Peyer's patch (tissue), 4 donors: ENCODE measurements at regions not wholly inside any gene's neighbourhood (a gene's known extent, or its start where the extent isn't known, plus 50 kb on each side); places are given as distances from the start of the nearest gene placed in this dataset.

Experiments
- DNase-seq, 3 donors: peaks; one replicate each; pipeline ENCODE4 v3.0.0-alpha.2; 2017 to 2019
- H3K27ac ChIP-seq, 4 donors: fragments of 200-600 bp; sonication (generic); one replicate each; pipeline ENCODE4 v1.5.1; 2016 to 2019
- H3K27me3 ChIP-seq, 2 donors: fragments of 200-600 bp; sonication (generic); one replicate each; pipeline ENCODE4 v1.5.1; 2019
- H3K36me3 ChIP-seq, 3 donors: fragments of 200-600 bp; sonication (generic); one replicate each; pipeline ENCODE4 v1.5.1; 2016 to 2019
- H3K4me1 ChIP-seq, 4 donors: fragments of 200-600 bp; sonication (generic); one replicate each; pipeline ENCODE4 v1.5.1; 2016 to 2019
- H3K4me3 ChIP-seq, 4 donors: fragments of 200-600 bp; sonication (generic); 1 replicate in 3 of 4; 2 replicates in 1 of 4; pipeline ENCODE4 v1.5.1; 2016 to 2019; ENCODE audit warnings: mild to moderate bottlenecking in 1 of 4
- H3K9me3 ChIP-seq, 4 donors: fragments of 200-600 bp; sonication (generic); one replicate each; pipeline ENCODE4 v1.5.1; 2016 to 2019; ENCODE audit warnings: mild to moderate bottlenecking in 1 of 4
- POLR2A ChIP-seq, 2 donors: fragments of 450-650 bp; IDR thresholded peaks; one replicate each; pipeline ENCODE4 v1.5.1; 2017; ENCODE audit warnings: antibody characterized with exemption in 2 of 2, mild to moderate bottlenecking in 2 of 2, moderate library complexity in 2 of 2
- TF ChIP-seq, protein P1 (sequence below), 6 experiments: fragments of 450-650 bp in 4 of 6; fragments of 200-600 bp in 2 of 6; sonication (generic) in 1 of 6; IDR thresholded peaks; one replicate each; pipeline ENCODE4 v1.5.1; 2017 to 2019; ENCODE audit warnings: antibody characterized with exemption in 6 of 6, mild to moderate bottlenecking in 3 of 6, moderate library complexity in 1 of 6

DNA sequence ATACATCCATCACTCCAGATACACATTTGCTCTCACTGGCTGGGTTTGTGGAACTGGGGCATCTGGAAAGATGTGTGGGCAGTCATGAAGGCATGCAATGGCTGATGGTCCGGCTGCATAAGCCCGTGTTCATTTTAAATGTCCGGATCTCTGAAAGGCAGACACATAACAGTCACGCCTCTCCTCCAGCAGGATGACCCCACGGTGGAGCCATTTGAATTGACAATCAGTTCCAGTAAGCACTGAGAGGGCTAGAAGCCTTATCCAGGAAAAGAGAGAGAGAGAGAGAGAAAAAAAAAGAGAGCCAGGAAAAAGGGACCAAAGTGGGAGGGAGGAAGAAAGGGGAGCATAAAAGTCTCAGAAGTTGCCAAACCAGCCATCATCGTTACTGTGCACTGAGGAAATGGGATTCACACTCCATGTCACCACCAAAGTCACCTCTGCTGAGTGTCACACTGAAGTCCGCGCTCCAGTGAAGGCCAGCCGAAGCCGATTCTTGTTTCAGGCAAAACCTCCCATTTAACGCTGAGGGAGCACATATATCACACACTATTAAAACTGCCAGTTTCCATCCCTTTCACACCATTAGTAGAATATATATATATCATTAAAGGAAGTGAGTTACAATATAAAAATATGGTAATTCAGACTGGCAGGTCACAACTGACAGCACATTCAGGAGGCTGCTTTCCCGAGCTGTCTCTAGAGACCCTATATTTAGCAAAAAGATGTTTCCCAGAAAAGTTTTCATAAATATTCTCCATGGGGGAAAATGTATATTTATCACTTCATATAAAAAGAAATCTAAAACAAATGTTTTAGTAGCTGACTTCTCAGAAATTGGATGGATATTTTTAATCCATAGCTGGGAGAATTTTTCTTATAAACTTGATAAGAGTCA is 142.0 kb downstream of the ACTR3 start:
- Histone ChIP-seq H3K36me3 (no peaks in the 10 kb centered on the region), H3K27ac (no peak overlapping the region), H3K9me3 (no peaks in the 10 kb centered on the region), H3K4me1 (no peaks in the 10 kb centered on the region), H3K27me3 (no peaks in the 10 kb centered on the region), H3K4me3 (no peak overlapping the region)
- no peak for DNase-seq
- TF ChIP-seq, protein P1, sequence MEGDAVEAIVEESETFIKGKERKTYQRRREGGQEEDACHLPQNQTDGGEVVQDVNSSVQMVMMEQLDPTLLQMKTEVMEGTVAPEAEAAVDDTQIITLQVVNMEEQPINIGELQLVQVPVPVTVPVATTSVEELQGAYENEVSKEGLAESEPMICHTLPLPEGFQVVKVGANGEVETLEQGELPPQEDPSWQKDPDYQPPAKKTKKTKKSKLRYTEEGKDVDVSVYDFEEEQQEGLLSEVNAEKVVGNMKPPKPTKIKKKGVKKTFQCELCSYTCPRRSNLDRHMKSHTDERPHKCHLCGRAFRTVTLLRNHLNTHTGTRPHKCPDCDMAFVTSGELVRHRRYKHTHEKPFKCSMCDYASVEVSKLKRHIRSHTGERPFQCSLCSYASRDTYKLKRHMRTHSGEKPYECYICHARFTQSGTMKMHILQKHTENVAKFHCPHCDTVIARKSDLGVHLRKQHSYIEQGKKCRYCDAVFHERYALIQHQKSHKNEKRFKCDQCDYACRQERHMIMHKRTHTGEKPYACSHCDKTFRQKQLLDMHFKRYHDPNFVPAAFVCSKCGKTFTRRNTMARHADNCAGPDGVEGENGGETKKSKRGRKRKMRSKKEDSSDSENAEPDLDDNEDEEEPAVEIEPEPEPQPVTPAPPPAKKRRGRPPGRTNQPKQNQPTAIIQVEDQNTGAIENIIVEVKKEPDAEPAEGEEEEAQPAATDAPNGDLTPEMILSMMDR (IDR thresholded peaks at IDR 0.05): no peak
- TF ChIP-seq POLR2A (IDR thresholded peaks at IDR 0.05): no peak

DNA sequence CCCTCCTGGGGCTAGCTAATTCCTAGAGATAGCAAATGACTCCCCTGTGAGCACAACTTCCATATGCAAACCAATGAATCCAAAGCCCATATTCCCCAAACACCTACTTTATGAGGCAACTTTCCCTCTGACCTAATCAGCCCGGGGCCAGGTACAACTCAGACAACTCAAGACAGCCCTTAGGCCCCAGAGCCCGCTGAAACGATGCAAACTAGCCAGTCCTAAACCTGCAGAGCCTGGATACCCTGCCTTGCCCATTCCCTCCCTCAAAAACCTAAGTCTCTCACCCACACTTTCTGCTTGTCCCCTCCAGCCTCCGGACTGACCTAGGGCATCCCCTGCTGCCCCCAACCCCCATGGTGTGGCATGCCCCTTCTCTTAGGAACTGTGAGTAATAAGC is 142.8 kb downstream of the ACTR3 start:
- Histone ChIP-seq H3K4me3 (no peak overlapping the region), H3K36me3 (no peaks in the 10 kb centered on the region), H3K27ac (no peak overlapping the region), H3K9me3 (no peaks in the 10 kb centered on the region), H3K27me3 (no peaks in the 10 kb centered on the region), H3K4me1 (no peaks in the 10 kb centered on the region)
- DNase-seq: no peak
- no peak for TF ChIP-seq POLR2A (IDR thresholded peaks at IDR 0.05)
- TF ChIP-seq, protein P1 (IDR thresholded peaks at IDR 0.05): no peak

DNA sequence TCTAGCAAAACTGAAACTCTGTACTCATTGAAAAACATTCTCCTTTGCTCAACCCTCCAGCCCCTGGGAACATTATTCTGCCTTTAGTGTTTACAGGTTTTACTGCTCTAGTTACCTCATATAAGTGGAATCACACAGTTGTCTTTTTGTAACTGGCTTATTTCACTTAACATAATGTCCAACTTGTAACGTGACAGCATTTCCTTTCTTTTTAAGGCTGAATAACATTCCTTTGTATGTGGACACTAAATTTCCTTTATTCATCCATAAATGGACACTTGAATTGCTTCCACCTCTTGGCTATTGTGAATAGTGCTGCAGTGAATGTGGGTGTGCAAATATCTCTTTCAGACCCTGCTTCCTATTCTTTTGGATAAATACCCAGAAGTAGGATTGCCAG is 144.9 kb downstream of the ACTR3 start:
- Histone ChIP-seq H3K36me3 (no peaks in the 10 kb centered on the region), H3K27me3 (no peaks in the 10 kb centered on the region), H3K27ac (no peak overlapping the region), H3K4me1 (no peaks in the 10 kb centered on the region), H3K9me3 (no peaks in the 10 kb centered on the region), H3K4me3 (no peak overlapping the region)
- DNase-seq: no peak
- TF ChIP-seq, protein P1 (IDR thresholded peaks at IDR 0.05): no peak
- no peak for TF ChIP-seq POLR2A (IDR thresholded peaks at IDR 0.05)

DNA sequence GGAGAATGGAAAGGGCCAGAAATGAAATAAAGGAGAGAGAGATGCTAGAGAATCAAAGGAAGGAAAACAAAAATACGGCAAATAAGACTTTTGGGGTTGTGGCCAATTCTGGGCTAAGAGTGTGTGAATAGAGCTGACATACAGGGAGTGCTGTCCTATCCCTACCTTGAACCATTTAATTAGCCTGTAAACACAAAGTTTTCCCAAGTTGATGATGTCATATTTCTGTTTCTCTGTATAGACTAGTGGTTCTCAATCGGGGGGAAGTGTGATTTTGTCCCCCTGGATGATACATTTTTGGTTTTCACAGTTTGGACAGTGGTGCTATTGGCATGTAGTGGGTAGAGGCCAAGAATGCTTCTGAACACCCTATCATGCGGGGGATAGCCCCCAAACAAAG is 148.8 kb downstream of the ACTR3 start:
- Histone ChIP-seq H3K36me3 (no peaks in the 10 kb centered on the region), H3K27me3 (no peaks in the 10 kb centered on the region), H3K4me1 (no peaks in the 10 kb centered on the region), H3K4me3 (no peak overlapping the region), H3K27ac (no peak overlapping the region), H3K9me3 (no peaks in the 10 kb centered on the region)
- no peak for DNase-seq
- TF ChIP-seq POLR2A (IDR thresholded peaks at IDR 0.05): no peak
- TF ChIP-seq, protein P1 (IDR thresholded peaks at IDR 0.05): no peak

DNA sequence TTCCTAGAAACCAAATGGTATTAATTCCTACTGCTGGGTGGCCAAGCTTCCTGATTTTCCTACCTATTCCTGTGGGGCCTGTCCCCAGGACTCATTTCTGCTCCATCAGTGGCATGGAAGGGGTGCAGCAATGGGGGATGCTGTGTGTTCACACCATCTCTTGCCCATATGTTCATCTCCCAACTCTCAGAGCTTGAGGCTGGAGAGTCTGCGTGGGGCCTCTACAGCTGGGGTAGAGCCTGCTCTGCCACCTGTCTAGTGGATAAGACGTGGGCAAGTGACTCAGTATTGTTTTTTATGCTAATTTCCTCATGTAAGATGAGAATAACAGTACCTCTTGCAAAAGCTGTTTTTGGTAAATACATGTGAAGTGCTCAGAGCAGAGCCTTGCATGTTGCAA is 149.8 kb downstream of the ACTR3 start:
- TF ChIP-seq, protein P1 (IDR thresholded peaks at IDR 0.05): no peak
- TF ChIP-seq POLR2A (IDR thresholded peaks at IDR 0.05): no peak
- Histone ChIP-seq H3K36me3 (no peaks in the 10 kb centered on the region), H3K27me3 (no peaks in the 10 kb centered on the region), H3K27ac (no peak overlapping the region), H3K9me3 (no peaks in the 10 kb centered on the region), H3K4me3 (no peak overlapping the region), H3K4me1 (no peaks in the 10 kb centered on the region)
- no peak for DNase-seq
